Smooth muscle cell (in vitro differentiated cells): ENCODE measurements at regions not wholly inside any gene's neighbourhood (a gene's known extent, or its start where the extent isn't known, plus 50 kb on each side); places are given as distances from the start of the nearest gene placed in this dataset.

Experiments used
- DNase-seq: peaks from one replicate; lab custom pipeline; 2025; ENCODE audit not compliant: unreplicated experiment; lab: John Stamatoyannopoulos, UW
- H2AFZ ChIP-seq: fragments of 200-600 bp; sonication (generic); 2 replicates; pipeline ENCODE4 v1.6.0; 2016; ENCODE audit warnings: antibody characterized with exemption, low read depth, mild to moderate bottlenecking
- H3F3A ChIP-seq: fragments of 200-600 bp; sonication (generic); 2 replicates; pipeline ENCODE4 v1.6.0; 2017; ENCODE audit warnings: antibody characterized with exemption, low read depth
- H3K27ac ChIP-seq: fragments of 200-600 bp; sonication (generic); 2 replicates; pipeline ENCODE4 v1.5.1; 2016; ENCODE audit warnings: low read depth, mild to moderate bottlenecking
- H3K27me3 ChIP-seq: fragments of 200-600 bp; sonication (generic); 2 replicates; pipeline ENCODE4 v1.6.1; 2016; ENCODE audit warnings: low read depth, mild to moderate bottlenecking
- H3K36me3 ChIP-seq: fragments of 200-600 bp; sonication (generic); 2 replicates; pipeline ENCODE4 v1.5.1; 2016; ENCODE audit warnings: low read depth
- H3K4me1 ChIP-seq: fragments of 200-600 bp; sonication (generic); 2 replicates; pipeline ENCODE4 v1.5.1; 2016; ENCODE audit warnings: low read depth
- H3K4me2 ChIP-seq: fragments of 200-600 bp; sonication (generic); 2 replicates; pipeline ENCODE4 v1.6.0; 2016; ENCODE audit warnings: mild to moderate bottlenecking
- H3K4me3 ChIP-seq: fragments of 200-600 bp; sonication (generic); 2 replicates; pipeline ENCODE4 v1.5.1; 2016; ENCODE audit warnings: mild to moderate bottlenecking
- H3K79me2 ChIP-seq: fragments of 200-600 bp; sonication (generic); 2 replicates; pipeline ENCODE4 v1.6.0; 2016; ENCODE audit warnings: low read depth, mild to moderate bottlenecking
- H3K9ac ChIP-seq: fragments of 200-600 bp; sonication (generic); 2 replicates; pipeline ENCODE4 v1.6.0; 2016; ENCODE audit warnings: low read depth
- H3K9me3 ChIP-seq: fragments of 200-600 bp; sonication (generic); replicated peaks from 2 replicates; pipeline ENCODE4 v1.5.1; 2016; ENCODE audit warnings: low read depth
- H4K20me1 ChIP-seq: fragments of 200-600 bp; sonication (generic); 2 replicates; pipeline ENCODE4 v1.6.0; 2016; ENCODE audit warnings: low read depth
- WGBS: methylation state at CpG from one replicate; pipeline ENCODE4 v1.1.7; 2016; ENCODE audit warnings: low lambda C conversion rate; 5-methylcytosine and 5-hydroxymethylcytosine counted together
- TF ChIP-seq, protein P1 (sequence below): fragments of 200-600 bp; sonication (generic); IDR thresholded peaks from 2 replicates; pipeline ENCODE4 v1.5.1; 2017; ENCODE audit warnings: borderline replicate concordance, mild to moderate bottlenecking, antibody characterized with exemption; ENCODE audit not compliant: insufficient read depth, poor library complexity, severe bottlenecking

DNA sequence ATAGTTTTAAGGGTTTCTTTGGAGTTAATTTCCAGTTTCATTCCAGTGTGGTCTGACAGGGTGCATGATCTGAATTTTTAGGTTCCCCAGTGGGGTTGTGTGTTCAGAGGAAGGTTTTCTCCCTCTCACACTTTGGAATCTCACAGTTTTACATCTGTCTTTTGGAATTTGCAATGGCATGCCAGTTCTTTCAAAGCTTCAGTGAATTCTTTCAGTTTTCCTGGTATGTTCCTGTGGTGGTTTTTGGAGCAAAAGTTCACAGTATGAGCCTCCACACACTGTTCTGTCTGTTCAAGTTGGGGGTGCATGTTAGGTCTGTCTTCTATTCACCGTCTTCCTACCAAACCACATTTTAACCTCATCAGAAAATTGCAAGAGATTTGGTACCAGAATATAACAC lies 624.2 kb downstream of the KCTD16 start:
- no peaks in the 10 kb centered on the region for H3K27me3 ChIP-seq
- no peak overlapping the region for H3K9ac ChIP-seq
- no peak overlapping the region for H3K27ac ChIP-seq
- no peaks in the 10 kb centered on the region for H3K9me3 ChIP-seq
- TF ChIP-seq, protein P1, sequence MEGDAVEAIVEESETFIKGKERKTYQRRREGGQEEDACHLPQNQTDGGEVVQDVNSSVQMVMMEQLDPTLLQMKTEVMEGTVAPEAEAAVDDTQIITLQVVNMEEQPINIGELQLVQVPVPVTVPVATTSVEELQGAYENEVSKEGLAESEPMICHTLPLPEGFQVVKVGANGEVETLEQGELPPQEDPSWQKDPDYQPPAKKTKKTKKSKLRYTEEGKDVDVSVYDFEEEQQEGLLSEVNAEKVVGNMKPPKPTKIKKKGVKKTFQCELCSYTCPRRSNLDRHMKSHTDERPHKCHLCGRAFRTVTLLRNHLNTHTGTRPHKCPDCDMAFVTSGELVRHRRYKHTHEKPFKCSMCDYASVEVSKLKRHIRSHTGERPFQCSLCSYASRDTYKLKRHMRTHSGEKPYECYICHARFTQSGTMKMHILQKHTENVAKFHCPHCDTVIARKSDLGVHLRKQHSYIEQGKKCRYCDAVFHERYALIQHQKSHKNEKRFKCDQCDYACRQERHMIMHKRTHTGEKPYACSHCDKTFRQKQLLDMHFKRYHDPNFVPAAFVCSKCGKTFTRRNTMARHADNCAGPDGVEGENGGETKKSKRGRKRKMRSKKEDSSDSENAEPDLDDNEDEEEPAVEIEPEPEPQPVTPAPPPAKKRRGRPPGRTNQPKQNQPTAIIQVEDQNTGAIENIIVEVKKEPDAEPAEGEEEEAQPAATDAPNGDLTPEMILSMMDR: no peak
- H3K79me2 ChIP-seq: no peaks in the 10 kb centered on the region
- WGBS: 86% methylated on average over 1 of the region's 1 CpG
- no peak overlapping the region for H3K4me2 ChIP-seq
- H3K36me3 ChIP-seq: no peaks in the 10 kb centered on the region
- H2AFZ ChIP-seq: no peak overlapping the region
- no peak for DNase-seq
- no peak overlapping the region for H3K4me3 ChIP-seq
- no peaks in the 10 kb centered on the region for H3F3A ChIP-seq
- no peaks in the 10 kb centered on the region for H3K4me1 ChIP-seq
- no peaks in the 10 kb centered on the region for H4K20me1 ChIP-seq

DNA sequence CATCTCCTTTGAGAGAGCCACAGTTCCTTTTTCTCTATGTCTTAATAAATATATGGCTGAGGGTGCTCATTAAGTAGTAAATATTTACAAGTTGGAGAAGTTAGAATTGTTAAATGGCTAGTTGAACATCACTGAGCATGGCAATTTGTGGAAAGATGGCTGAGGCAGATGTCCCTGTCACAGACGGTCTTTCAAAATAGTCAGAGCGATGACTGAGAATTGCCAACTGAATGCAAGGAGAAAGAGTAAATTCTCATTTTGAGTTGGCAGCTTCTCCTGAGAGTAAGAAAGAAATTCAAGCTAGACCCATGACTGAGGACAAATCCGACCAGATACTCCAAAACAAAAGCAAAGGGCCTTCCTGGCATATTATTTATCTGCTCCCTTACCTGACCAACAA lies 617.9 kb downstream of the KCTD16 start:
- TF ChIP-seq, protein P1: no peak
- Histone ChIP-seq H3K4me2 (no peak overlapping the region), H3K36me3 (no peaks in the 10 kb centered on the region), H3K9me3 (no peaks in the 10 kb centered on the region), H3K27me3 (no peaks in the 10 kb centered on the region), H3K4me1 (no peaks in the 10 kb centered on the region), H3K4me3 (no peak overlapping the region), H3F3A (no peaks in the 10 kb centered on the region), H2AFZ (no peak overlapping the region), H3K27ac (no peak overlapping the region), H3K9ac (no peak overlapping the region), H3K79me2 (no peaks in the 10 kb centered on the region), H4K20me1 (no peaks in the 10 kb centered on the region)
- 87% methylated on average over 3 of the region's 3 CpGs for WGBS
- no peak for DNase-seq

DNA sequence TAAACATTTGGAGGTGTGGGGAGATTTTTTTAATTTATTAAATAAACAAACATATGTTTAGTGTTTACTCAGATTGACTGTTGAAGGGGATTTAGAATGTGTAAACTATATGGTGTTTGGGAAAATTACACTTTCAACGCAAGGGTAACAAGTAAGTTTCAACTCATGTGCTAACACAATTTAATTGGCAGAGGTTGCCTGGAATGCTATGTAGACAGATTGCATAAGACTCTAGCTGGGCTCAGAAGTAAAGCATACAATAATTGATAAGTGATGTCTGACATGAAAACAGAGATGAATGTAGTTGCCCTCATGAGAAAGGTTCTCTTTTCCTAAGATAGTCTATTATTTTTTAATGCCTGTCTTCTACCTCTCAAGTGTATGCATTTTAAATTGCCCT lies 617.4 kb downstream of the KCTD16 start:
- no peak overlapping the region for H3K9ac ChIP-seq
- no peak overlapping the region for H2AFZ ChIP-seq
- no peaks in the 10 kb centered on the region for H4K20me1 ChIP-seq
- no peaks in the 10 kb centered on the region for H3K4me1 ChIP-seq
- no peaks in the 10 kb centered on the region for H3F3A ChIP-seq
- H3K27ac ChIP-seq: no peak overlapping the region
- TF ChIP-seq, protein P1: no peak
- H3K36me3 ChIP-seq: no peaks in the 10 kb centered on the region
- H3K4me3 ChIP-seq: no peak overlapping the region
- no peaks in the 10 kb centered on the region for H3K9me3 ChIP-seq
- H3K27me3 ChIP-seq: no peaks in the 10 kb centered on the region
- no peaks in the 10 kb centered on the region for H3K79me2 ChIP-seq
- DNase-seq: no peak
- H3K4me2 ChIP-seq: no peak overlapping the region
- 79% methylated on average over 1 of the region's 1 CpG for WGBS

DNA sequence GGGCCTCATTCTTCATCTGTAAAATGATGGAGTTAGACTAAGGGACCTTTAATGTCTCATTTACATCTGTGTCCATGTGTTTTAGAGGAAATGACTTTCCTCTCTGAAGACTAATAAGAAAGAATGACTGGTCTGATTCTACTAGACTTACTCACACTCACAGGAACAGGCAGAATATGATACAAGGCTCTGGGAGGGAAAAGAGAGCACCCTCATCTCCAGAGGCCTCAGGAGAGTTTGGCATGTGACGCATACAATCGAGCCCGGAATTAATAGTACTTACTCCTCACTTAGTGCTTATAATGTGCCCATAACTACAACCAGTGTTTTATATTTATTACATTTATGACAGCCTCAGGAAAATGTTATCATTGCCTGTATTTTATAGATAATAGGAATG lies 608.7 kb downstream of the KCTD16 start:
- H4K20me1 ChIP-seq: no peaks in the 10 kb centered on the region
- no peaks in the 10 kb centered on the region for H3F3A ChIP-seq
- no peak overlapping the region for H3K9ac ChIP-seq
- WGBS: 94% methylated on average over 3 of the region's 3 CpGs
- H3K27ac ChIP-seq: no peak overlapping the region
- TF ChIP-seq, protein P1: no peak
- no peaks in the 10 kb centered on the region for H3K79me2 ChIP-seq
- H3K36me3 ChIP-seq: no peaks in the 10 kb centered on the region
- no peaks in the 10 kb centered on the region for H3K9me3 ChIP-seq
- H2AFZ ChIP-seq: no peak overlapping the region
- H3K4me3 ChIP-seq: no peak overlapping the region
- H3K27me3 ChIP-seq: no peaks in the 10 kb centered on the region
- no peaks in the 10 kb centered on the region for H3K4me1 ChIP-seq
- DNase-seq: no peak
- H3K4me2 ChIP-seq: no peak overlapping the region
